ENCODE measurements at regions not wholly inside any gene's neighbourhood (a gene's known extent, or its start where the extent isn't known, plus 50 kb on each side); places are given as distances from the start of the nearest gene placed in this dataset.

DNA sequence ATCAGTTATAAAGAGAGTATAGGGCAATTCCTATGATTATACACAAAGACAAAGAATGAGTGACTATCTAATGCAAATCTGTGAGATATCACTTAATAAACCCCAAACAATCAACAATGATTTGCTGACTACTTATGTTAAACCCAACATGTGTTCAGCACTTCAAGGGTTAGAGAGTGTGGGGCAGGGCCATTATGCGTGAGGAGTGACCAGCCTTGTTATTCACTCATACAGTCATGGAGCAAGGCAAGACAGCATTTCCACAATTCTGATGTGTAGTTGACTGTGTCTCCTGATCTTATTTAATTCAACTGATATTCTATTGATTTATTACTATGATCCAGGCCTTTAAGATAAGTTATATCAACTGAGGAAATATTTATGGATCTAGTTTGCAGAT is 251.7 kb downstream of the CYRIA start:
- peak overlapping the region; percentile 82 for H3K27ac ChIP-seq (replicated peaks)
- H3K36me3 ChIP-seq = no peaks in the 10 kb centered on the region
- no peak for DNase-seq
- no peaks in the 10 kb centered on the region for H3K27me3 ChIP-seq (ENCODE audit: low read depth)
- intact Hi-C loops (cut with micrococcal nuclease) = no loop called here
- H3K4me3 ChIP-seq = no peak overlapping the region
- no peaks in the 10 kb centered on the region for H3K9me3 ChIP-seq (replicated peaks)
- no peak for TF ChIP-seq CTCF (IDR thresholded peaks at IDR 0.05; ENCODE audit: borderline replicate concordance)
- peaks cover 16% of the 10 kb centered on the region for H3K4me1 ChIP-seq

GRCh38 chr2:16413285-16413684 is 252.3 kb downstream of the CYRIA start:
- no peaks in the 10 kb centered on the region for H3K9me3 ChIP-seq (replicated peaks)
- H3K27ac ChIP-seq (replicated peaks) = peak overlapping the region; percentile 82
- DNase-seq = peak; percentile 70
- intact Hi-C loops (cut with micrococcal nuclease) = no loop called here
- no peak overlapping the region for H3K4me3 ChIP-seq
- no peaks in the 10 kb centered on the region for H3K36me3 ChIP-seq
- peaks cover 23% of the 10 kb centered on the region for H3K4me1 ChIP-seq
- no peak for TF ChIP-seq CTCF (IDR thresholded peaks at IDR 0.05; ENCODE audit: borderline replicate concordance)
- H3K27me3 ChIP-seq (ENCODE audit: low read depth) = no peaks in the 10 kb centered on the region

GRCh38 chr2:16412321-16413030 is 253.2 kb downstream of the CYRIA start:
- Histone ChIP-seq H3K4me3 (no peak overlapping the region), H3K27me3 (ENCODE audit: low read depth) (no peaks in the 10 kb centered on the region), H3K9me3 (replicated peaks) (no peaks in the 10 kb centered on the region), H3K4me1 (peaks cover 27% of the 10 kb centered on the region), H3K36me3 (no peaks in the 10 kb centered on the region), H3K27ac (replicated peaks) (peak overlapping the region; percentile 82)
- DNase-seq = no peak
- TF ChIP-seq CTCF (IDR thresholded peaks at IDR 0.05; ENCODE audit: borderline replicate concordance) = no peak
- intact Hi-C loops (cut with micrococcal nuclease) = no loop called here

DNA sequence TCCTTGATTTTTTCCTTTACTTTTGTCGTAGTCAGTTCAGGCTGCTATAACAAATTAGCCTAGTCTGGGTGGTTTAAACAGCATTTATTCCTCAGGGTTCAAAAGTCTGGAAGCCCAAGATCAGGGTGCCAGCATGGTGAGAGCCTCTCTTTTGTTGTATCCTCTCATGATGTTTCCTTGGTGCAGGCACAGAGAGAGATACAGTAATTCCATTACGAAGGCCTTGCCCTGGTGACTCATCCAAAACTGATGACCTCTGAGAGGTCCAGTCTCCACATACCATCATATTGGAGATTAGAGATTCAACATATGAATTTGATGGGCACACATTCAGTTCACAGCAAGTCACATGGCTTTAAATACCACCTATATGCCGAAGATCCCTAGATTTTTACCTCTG is 253.8 kb downstream of the CYRIA start:
- no peaks in the 10 kb centered on the region for H3K36me3 ChIP-seq
- no peak overlapping the region for H3K27ac ChIP-seq (replicated peaks)
- no peak overlapping the region for H3K4me3 ChIP-seq
- DNase-seq = no peak
- no peaks in the 10 kb centered on the region for H3K9me3 ChIP-seq (replicated peaks)
- no peaks in the 10 kb centered on the region for H3K27me3 ChIP-seq (ENCODE audit: low read depth)
- peaks cover 34% of the 10 kb centered on the region for H3K4me1 ChIP-seq
- intact Hi-C loops (cut with micrococcal nuclease) = no loop called here
- TF ChIP-seq CTCF (IDR thresholded peaks at IDR 0.05; ENCODE audit: borderline replicate concordance) = no peak

DNA sequence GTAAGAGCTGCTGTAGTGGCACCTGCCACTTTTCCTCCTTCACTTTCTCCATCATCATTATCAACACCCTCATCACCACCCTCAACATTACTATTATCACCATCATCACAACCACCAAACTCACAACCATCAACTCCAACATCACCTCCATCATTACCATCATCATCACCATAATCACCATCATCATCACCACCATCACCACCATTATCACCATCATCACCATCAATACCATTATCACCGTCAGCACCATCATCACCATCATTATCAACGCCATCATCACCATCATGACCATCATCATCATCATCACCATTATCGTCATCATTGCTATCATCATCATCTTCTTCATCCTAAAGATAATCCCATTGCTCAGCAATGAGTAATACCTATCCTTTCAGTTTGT is 255.8 kb downstream of the CYRIA start:
- H3K27ac ChIP-seq (replicated peaks) = no peak overlapping the region
- H3K4me1 ChIP-seq = peaks cover 38% of the 10 kb centered on the region
- no peak overlapping the region for H3K4me3 ChIP-seq
- H3K36me3 ChIP-seq = no peaks in the 10 kb centered on the region
- no peaks in the 10 kb centered on the region for H3K9me3 ChIP-seq (replicated peaks)
- no peak for DNase-seq
- intact Hi-C loops (cut with micrococcal nuclease) = no loop called here
- TF ChIP-seq CTCF (IDR thresholded peaks at IDR 0.05; ENCODE audit: borderline replicate concordance) = no peak
- no peaks in the 10 kb centered on the region for H3K27me3 ChIP-seq (ENCODE audit: low read depth)

Measured in left ventricle myocardium inferior (tissue), 1 donor.